ENCODE measurements at regions not wholly inside any gene's neighbourhood (a gene's known extent, or its start where the extent isn't known, plus 50 kb on each side); places are given as distances from the start of the nearest gene placed in this dataset.

- Histone ChIP-seq H3K36me3 (no peaks in the 10 kb centered on the region), H3K4me1 (no peaks in the 10 kb centered on the region), H3K27ac (replicated peaks in 1 of 4) (no peak overlapping the region), H3K4me3 (no peak overlapping the region), H3K9me3 (no peaks in the 10 kb centered on the region), H3K27me3 (no peaks in the 10 kb centered on the region)
- TF ChIP-seq POLR2A (IDR thresholded peaks at IDR 0.05; ENCODE audit: low read depth) (no peak), EP300 (IDR thresholded peaks at IDR 0.05) (no peak), POLR2AphosphoS5 (IDR thresholded peaks at IDR 0.05) (no peak)
- TF ChIP-seq, protein P1, sequence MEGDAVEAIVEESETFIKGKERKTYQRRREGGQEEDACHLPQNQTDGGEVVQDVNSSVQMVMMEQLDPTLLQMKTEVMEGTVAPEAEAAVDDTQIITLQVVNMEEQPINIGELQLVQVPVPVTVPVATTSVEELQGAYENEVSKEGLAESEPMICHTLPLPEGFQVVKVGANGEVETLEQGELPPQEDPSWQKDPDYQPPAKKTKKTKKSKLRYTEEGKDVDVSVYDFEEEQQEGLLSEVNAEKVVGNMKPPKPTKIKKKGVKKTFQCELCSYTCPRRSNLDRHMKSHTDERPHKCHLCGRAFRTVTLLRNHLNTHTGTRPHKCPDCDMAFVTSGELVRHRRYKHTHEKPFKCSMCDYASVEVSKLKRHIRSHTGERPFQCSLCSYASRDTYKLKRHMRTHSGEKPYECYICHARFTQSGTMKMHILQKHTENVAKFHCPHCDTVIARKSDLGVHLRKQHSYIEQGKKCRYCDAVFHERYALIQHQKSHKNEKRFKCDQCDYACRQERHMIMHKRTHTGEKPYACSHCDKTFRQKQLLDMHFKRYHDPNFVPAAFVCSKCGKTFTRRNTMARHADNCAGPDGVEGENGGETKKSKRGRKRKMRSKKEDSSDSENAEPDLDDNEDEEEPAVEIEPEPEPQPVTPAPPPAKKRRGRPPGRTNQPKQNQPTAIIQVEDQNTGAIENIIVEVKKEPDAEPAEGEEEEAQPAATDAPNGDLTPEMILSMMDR (IDR thresholded peaks at IDR 0.05) = no peak
- intact Hi-C loops (cut with DNase I) = no loop called here
- DNase-seq (ENCODE audit: extremely low spot score) = no peak
Measured at GRCh38 chr18:52118684-52119083, 221.3 kb upstream of the DCC start.

DNA sequence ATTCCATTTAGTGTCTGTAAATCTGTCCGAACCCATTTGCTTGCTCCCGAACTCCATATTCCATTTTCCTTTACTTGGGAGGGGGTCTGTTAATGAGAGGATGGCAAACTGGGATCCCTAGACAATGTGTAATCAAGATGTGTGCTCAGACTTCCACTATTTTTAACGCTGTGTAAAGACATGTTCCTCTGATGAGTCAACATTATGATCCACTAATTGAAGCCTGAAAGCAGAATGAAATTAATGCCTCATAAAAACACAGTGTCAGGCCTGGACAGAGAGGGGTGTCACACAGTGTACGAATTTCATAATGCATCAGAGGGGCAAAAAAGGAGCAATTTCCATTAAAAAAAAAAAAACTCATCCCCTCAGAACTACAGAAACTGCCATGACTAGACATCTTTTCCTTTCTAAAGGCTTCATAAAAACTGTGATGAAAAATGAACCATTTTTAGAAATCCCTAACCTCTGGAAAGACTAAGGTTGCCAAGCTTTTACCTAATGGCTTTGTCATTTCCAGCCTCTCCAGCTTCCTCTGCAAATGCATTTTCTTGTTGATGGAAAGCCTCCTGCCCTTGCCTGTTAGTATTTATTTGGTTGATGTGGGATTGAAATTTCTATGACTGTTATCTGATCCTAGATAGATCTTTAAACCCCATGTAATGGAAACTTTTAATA is 209.2 kb upstream of the DCC start:
- no peak for TF ChIP-seq EP300 (IDR thresholded peaks at IDR 0.05)
- no peak for TF ChIP-seq POLR2AphosphoS5 (IDR thresholded peaks at IDR 0.05)
- no peak for TF ChIP-seq POLR2A (IDR thresholded peaks at IDR 0.05; ENCODE audit: low read depth)
- TF ChIP-seq, protein P1 (IDR thresholded peaks at IDR 0.05) = no peak
- H3K27me3 ChIP-seq = no peaks in the 10 kb centered on the region
- no peak overlapping the region for H3K27ac ChIP-seq (replicated peaks in 1 of 4)
- 72% methylated on average over 4 of the region's 4 CpGs for WGBS
- no peak for DNase-seq (ENCODE audit: extremely low spot score)
- H3K9me3 ChIP-seq = peaks cover 0 to 12% (median 0%) of the 10 kb centered on the region in 4 donors
- no peak overlapping the region for H3K4me3 ChIP-seq
- H3K4me1 ChIP-seq = no peaks in the 10 kb centered on the region
- no peaks in the 10 kb centered on the region for H3K36me3 ChIP-seq
- intact Hi-C loops (cut with DNase I) = no loop called here

DNA sequence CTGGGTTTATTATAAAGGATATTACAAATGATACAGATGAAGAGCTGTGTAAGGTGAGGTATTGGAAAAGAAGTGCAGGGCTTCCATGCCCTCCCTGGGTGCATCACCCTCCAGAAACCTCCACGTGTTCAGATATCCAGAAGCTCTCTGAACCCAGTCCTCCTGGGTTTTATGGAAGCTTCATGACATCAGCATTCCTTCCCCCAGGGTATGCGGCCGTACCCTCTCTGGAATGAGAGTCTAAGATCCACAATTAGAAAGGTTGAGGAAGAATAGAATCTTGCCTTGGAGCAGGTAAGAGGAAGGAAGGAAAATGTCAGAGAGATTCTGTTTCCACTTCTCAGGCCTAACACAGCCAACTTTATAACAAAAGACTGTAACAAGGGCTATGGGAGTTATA is 208.2 kb upstream of the DCC start:
- intact Hi-C loops (cut with DNase I) = no loop called here
- 77% methylated on average over 3 of the region's 3 CpGs for whole genome bisulfite sequencing
- H3K4me3 ChIP-seq = no peak overlapping the region
- DNase-seq (ENCODE audit: extremely low spot score) = no peak
- H3K4me1 ChIP-seq = no peaks in the 10 kb centered on the region
- H3K27me3 ChIP-seq = no peaks in the 10 kb centered on the region
- H3K9me3 ChIP-seq = peaks cover 0 to 10% (median 7%) of the 10 kb centered on the region in 4 donors
- TF ChIP-seq, protein P1 (IDR thresholded peaks at IDR 0.05) = no peak
- TF ChIP-seq POLR2AphosphoS5 (IDR thresholded peaks at IDR 0.05) (no peak), EP300 (IDR thresholded peaks at IDR 0.05) (no peak), POLR2A (IDR thresholded peaks at IDR 0.05; ENCODE audit: low read depth) (no peak)
- no peaks in the 10 kb centered on the region for H3K36me3 ChIP-seq
- H3K27ac ChIP-seq (replicated peaks in 1 of 4) = no peak overlapping the region

GRCh38 chr18:52136532-52136931 is 203.5 kb upstream of the DCC start:
- Histone ChIP-seq H3K9me3 (peaks cover 0 to 11% (median 11%) of the 10 kb centered on the region in 4 donors), H3K27ac (replicated peaks in 1 of 4) (no peak overlapping the region), H3K36me3 (no peaks in the 10 kb centered on the region), H3K27me3 (no peaks in the 10 kb centered on the region), H3K4me3 (no peak overlapping the region), H3K4me1 (no peaks in the 10 kb centered on the region)
- intact Hi-C loops (cut with DNase I) = no loop called here
- TF ChIP-seq POLR2A (IDR thresholded peaks at IDR 0.05; ENCODE audit: low read depth) (no peak), POLR2AphosphoS5 (IDR thresholded peaks at IDR 0.05) (no peak), EP300 (IDR thresholded peaks at IDR 0.05) (no peak)
- TF ChIP-seq, protein P1 (IDR thresholded peaks at IDR 0.05) = no peak
- no peak for DNase-seq (ENCODE audit: extremely low spot score)

GRCh38 chr18:52140986-52141385 is 199.0 kb upstream of the DCC start:
- Histone ChIP-seq H3K27me3 (no peaks in the 10 kb centered on the region), H3K4me3 (no peak overlapping the region), H3K27ac (replicated peaks in 1 of 4) (no peak overlapping the region), H3K36me3 (no peaks in the 10 kb centered on the region), H3K9me3 (peaks cover 0 to 13% (median 7%) of the 10 kb centered on the region in 4 donors), H3K4me1 (no peaks in the 10 kb centered on the region)
- intact Hi-C loops (cut with DNase I) = no loop called here
- TF ChIP-seq, protein P1 (IDR thresholded peaks at IDR 0.05) = no peak
- TF ChIP-seq POLR2A (IDR thresholded peaks at IDR 0.05; ENCODE audit: low read depth) = no peak
- no peak for TF ChIP-seq EP300 (IDR thresholded peaks at IDR 0.05)
- TF ChIP-seq POLR2AphosphoS5 (IDR thresholded peaks at IDR 0.05) = no peak
- 78% methylated on average over 6 of the region's 6 CpGs for WGBS
- no peak for DNase-seq (ENCODE audit: extremely low spot score)

All from esophagus muscularis mucosa (tissue), 4 donors.